ENCODE measurements at regions not wholly inside any gene's neighbourhood (a gene's known extent, or its start where the extent isn't known, plus 50 kb on each side); places are given as distances from the start of the nearest gene placed in this dataset.

- Histone ChIP-seq H3K27ac (ENCODE audit: control insufficient read depth, insufficient read depth, low read length) (no peak overlapping the region), H3K9ac (ENCODE audit: control insufficient read depth, extremely low read depth, insufficient read depth, low read length) (no peak overlapping the region), H3K36me3 (ENCODE audit: control insufficient read depth in 2 of 2, extremely low read depth in 1 of 2, insufficient read depth in 2 of 2, low read length in 2 of 2) (no peaks in the 10 kb centered on the region), H3K4me3 (ENCODE audit: control insufficient read depth in 2 of 3, extremely low read depth in 1 of 3, insufficient read depth in 2 of 3, low read depth in 1 of 3, low read length in 3 of 3) (no peak overlapping the region), H3K9me1 (ENCODE audit: control insufficient read depth, extremely low read depth, insufficient read depth, low read length) (peaks cover 2% of the 10 kb centered on the region), H3K4me1 (ENCODE audit: control insufficient read depth, extremely low read depth, insufficient read depth, low read length) (peaks cover 24% of the 10 kb centered on the region), H2AFZ (ENCODE audit: control insufficient read depth, low read length) (no peak overlapping the region), H3K79me2 (ENCODE audit: control insufficient read depth, insufficient read depth, low read length) (no peaks in the 10 kb centered on the region), H4K20me1 (ENCODE audit: control insufficient read depth, extremely low read depth, insufficient read depth, low read length) (no peaks in the 10 kb centered on the region), H3K4me2 (ENCODE audit: control insufficient read depth, extremely low read depth, insufficient read depth, low read depth, low read length) (no peak overlapping the region), H3K27me3 (ENCODE audit: control insufficient read depth, extremely low read depth, insufficient read depth, low read length) (no peaks in the 10 kb centered on the region), H3K9me3 (ENCODE audit: control insufficient read depth, low read depth, low read length) (no peaks in the 10 kb centered on the region)
- DNase-seq (ENCODE audit: low read depth, low spot score) (no peak), FAIRE-seq (no peak)
- dilution Hi-C loops (cut with MboI; ENCODE audit: extremely low pct_ligation_motif_present, low sequenced_read_pairs), result no loop called here
- TF ChIP-seq CTCF (optimal IDR thresholded peaks at IDR 0.05 in 1 of 3, IDR thresholded peaks at IDR 0.05 in 1 of 3, conservative IDR thresholded peaks at IDR 0.05 in 1 of 3; ENCODE audit: extremely low read depth in 1 of 3, insufficient read depth in 2 of 3, low read length in 3 of 3) (no peak), EZH2 (IDR thresholded peaks at IDR 0.05; ENCODE audit: low read length) (no peak)
Observed at GRCh38 chr2:64205415-64205814, 61.2 kb upstream of the PELI1 start.

DNA sequence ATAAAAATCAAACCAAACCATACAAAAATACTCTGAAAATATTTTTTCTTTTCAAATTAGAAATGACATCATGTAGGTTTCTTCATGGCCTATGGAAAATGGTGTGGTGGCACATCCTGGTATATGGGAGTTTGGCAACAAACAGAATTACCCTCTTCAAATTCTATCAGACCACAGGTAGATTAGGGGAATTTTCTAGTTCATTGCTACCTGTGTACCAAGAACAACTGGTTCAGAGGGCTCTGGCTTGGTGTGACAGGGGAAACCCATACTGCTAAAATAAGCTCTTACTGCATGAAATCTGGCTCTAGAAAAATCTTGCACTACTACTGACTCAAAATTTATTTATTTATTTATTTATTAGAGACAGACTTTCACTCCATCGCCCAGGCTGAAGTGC is 63.4 kb upstream of the PELI1 start:
- Histone ChIP-seq H2AFZ (ENCODE audit: control insufficient read depth, low read length) (no peak overlapping the region), H3K9ac (ENCODE audit: control insufficient read depth, extremely low read depth, insufficient read depth, low read length) (no peak overlapping the region), H3K4me1 (ENCODE audit: control insufficient read depth, extremely low read depth, insufficient read depth, low read length) (peaks cover 42% of the 10 kb centered on the region), H3K79me2 (ENCODE audit: control insufficient read depth, insufficient read depth, low read length) (no peaks in the 10 kb centered on the region), H3K36me3 (ENCODE audit: control insufficient read depth in 2 of 2, extremely low read depth in 1 of 2, insufficient read depth in 2 of 2, low read length in 2 of 2) (no peaks in the 10 kb centered on the region), H3K27me3 (ENCODE audit: control insufficient read depth, extremely low read depth, insufficient read depth, low read length) (no peaks in the 10 kb centered on the region), H3K9me1 (ENCODE audit: control insufficient read depth, extremely low read depth, insufficient read depth, low read length) (peaks cover 2% of the 10 kb centered on the region), H3K27ac (ENCODE audit: control insufficient read depth, insufficient read depth, low read length) (no peak overlapping the region), H4K20me1 (ENCODE audit: control insufficient read depth, extremely low read depth, insufficient read depth, low read length) (no peaks in the 10 kb centered on the region), H3K4me2 (ENCODE audit: control insufficient read depth, extremely low read depth, insufficient read depth, low read depth, low read length) (no peak overlapping the region), H3K4me3 (ENCODE audit: control insufficient read depth in 2 of 3, extremely low read depth in 1 of 3, insufficient read depth in 2 of 3, low read depth in 1 of 3, low read length in 3 of 3) (no peak overlapping the region), H3K9me3 (ENCODE audit: control insufficient read depth, low read depth, low read length) (no peaks in the 10 kb centered on the region)
- TF ChIP-seq EZH2 (IDR thresholded peaks at IDR 0.05; ENCODE audit: low read length) (no peak), CTCF (optimal IDR thresholded peaks at IDR 0.05 in 1 of 3, IDR thresholded peaks at IDR 0.05 in 1 of 3, conservative IDR thresholded peaks at IDR 0.05 in 1 of 3; ENCODE audit: extremely low read depth in 1 of 3, insufficient read depth in 2 of 3, low read length in 3 of 3) (no peak)
- DNase-seq (ENCODE audit: low read depth, low spot score) (no peak), FAIRE-seq (no peak)
- dilution Hi-C loops (cut with MboI; ENCODE audit: extremely low pct_ligation_motif_present, low sequenced_read_pairs), result no loop called here
